HCT116 (cell line): ENCODE measurements at regions not wholly inside any gene's neighbourhood (a gene's known extent, or its start where the extent isn't known, plus 50 kb on each side); places are given as distances from the start of the nearest gene placed in this dataset.

Experiments
- ATAC-seq: fragments of 200-7000 bp; cut with Tn5 transposase; 2 replicates; pipeline ENCODE4 v1.9.1; 2020; ENCODE audit warnings: mild to moderate bottlenecking, moderate library complexity
- BruUV-seq: library from RNA; stranded (reverse); fragments of 400-500 nt; replicated peaks from 2 replicates; lab custom pipeline; 2021; lab: Mats Ljungman, UMichigan
- CTCF ChIA-PET: fragments of 300-600 bp; sonication (Branson Sonifier 250); formaldehyde crosslinking; loops from one replicate; lab custom pipeline; 2021; ENCODE audit warnings: antibody characterized with exemption; lab: Charles Lee
- POLR2A ChIA-PET: fragments of 300-600, 350-600 bp; sonication (Branson Sonifier 250); formaldehyde crosslinking; loops from one replicate; lab custom pipeline; 2021; ENCODE audit warnings: antibody characterized with exemption; lab: Charles Lee
- RAD21 ChIA-PET, 2 experiments: fragments of 300-600 bp; sonication (Branson Sonifier 250); formaldehyde crosslinking; loops; one replicate each; lab custom pipeline; 2023; ENCODE audit warnings: low total read pairs in 2 of 2; ENCODE audit not compliant: uncharacterized antibody in 2 of 2, unreplicated experiment in 2 of 2, low non-redundant PET in 1 of 2; lab: Charles Lee
- DNase-seq: peaks from one replicate; pipeline ENCODE4 v3.0.0-alpha.2; 2010; ENCODE audit warnings: low read depth, low spot score
- H2AFZ ChIP-seq: fragments of 200-600 bp; shearing (Covaris generic), sonication (generic); 2 replicates; pipeline ENCODE4 v1.6.1; 2017; ENCODE audit warnings: low read depth, mixed run types, mixed read lengths, antibody characterized with exemption, low read length; ENCODE audit not compliant: poor library complexity, severe bottlenecking
- H3K27ac ChIP-seq: 2 replicates; pipeline ENCODE4 v1.5.1; 2012; ENCODE audit warnings: low read depth, low read length
- H3K27me3 ChIP-seq: fragments of 200-600 bp; sonication (generic); 2 replicates; pipeline ENCODE4 v1.6.1; 2016; ENCODE audit warnings: mixed run types, low read length, mixed read lengths; ENCODE audit not compliant: insufficient read depth
- H3K36me3 ChIP-seq, 2 experiments: fragments of 200-500 bp in 1 of 2; fragments of 200-600 bp in 1 of 2; sonication (Bioruptor generic) in 1 of 2; sonication (generic) in 1 of 2; 2 replicates each; pipeline versions ENCODE4 v1.5.1 to v1.6.1; 2014 to 2016; ENCODE audit warnings: low read length in 2 of 2, inconsistent platforms in 1 of 2, mixed read lengths in 1 of 2, mixed run types in 1 of 2; ENCODE audit not compliant: insufficient read depth in 2 of 2, control insufficient read depth in 1 of 2
- H3K4me1 ChIP-seq, 2 experiments: fragments of 200-600 bp in 1 of 2; sonication (generic) in 1 of 2; 2 replicates each; pipeline versions ENCODE4 v1.5.1 to v1.6.1; 2012 to 2017; ENCODE audit warnings: low read length in 2 of 2, inconsistent platforms in 1 of 2, mild to moderate bottlenecking in 1 of 2, mixed read lengths in 1 of 2, mixed run types in 1 of 2, moderate library complexity in 1 of 2; ENCODE audit not compliant: insufficient read depth in 2 of 2, control insufficient read depth in 1 of 2
- H3K4me2 ChIP-seq: fragments of 200-600 bp; sonication (generic); 2 replicates; pipeline ENCODE4 v1.6.1; 2017; ENCODE audit warnings: mixed run types, low read length, mixed read lengths
- H3K4me3 ChIP-seq, 2 experiments: fragments of 200-600 bp in 1 of 2; sonication (generic) in 1 of 2; replicated peaks in 1 of 2; 2 replicates each; pipeline ENCODE4 v1.5.1; 2011 to 2016; ENCODE audit warnings: low read length in 2 of 2, control low read depth in 1 of 2, low read depth in 1 of 2, mild to moderate bottlenecking in 1 of 2, mixed read lengths in 1 of 2, mixed run types in 1 of 2
- H3K79me2 ChIP-seq: fragments of 200-600 bp; sonication (generic); 2 replicates; pipeline ENCODE4 v1.6.1; 2017; ENCODE audit warnings: mild to moderate bottlenecking, mixed run types, low read length, moderate library complexity, mixed read lengths; ENCODE audit not compliant: insufficient read depth
- H3K9ac ChIP-seq: fragments of 200-600 bp; sonication (generic); 2 replicates; pipeline ENCODE4 v1.6.1; 2016; ENCODE audit warnings: low read length, mixed read lengths
- H3K9me2 ChIP-seq: fragments of 200-600 bp; sonication (generic), shearing (Covaris generic); 2 replicates; pipeline ENCODE4 v1.6.1; 2017; ENCODE audit warnings: mixed run types, mild to moderate bottlenecking, moderate library complexity; ENCODE audit not compliant: insufficient read depth
- H3K9me3 ChIP-seq, 2 experiments: fragments of 200-500 bp in 1 of 2; fragments of 200-600 bp in 1 of 2; sonication (Bioruptor generic) in 1 of 2; sonication (generic) in 1 of 2; 2 replicates each; pipeline ENCODE4 v1.6.1; 2014 to 2017; ENCODE audit warnings: low read length in 2 of 2, mixed read lengths in 2 of 2, inconsistent platforms in 1 of 2, low read depth in 1 of 2, mild to moderate bottlenecking in 1 of 2, mixed run types in 1 of 2, moderate library complexity in 1 of 2; ENCODE audit not compliant: control insufficient read depth in 1 of 2, insufficient read depth in 1 of 2
- H4K20me1 ChIP-seq: fragments of 200-600 bp; sonication (generic), shearing (Covaris generic); 2 replicates; pipeline ENCODE4 v1.6.1; 2017; ENCODE audit warnings: mixed run types, mild to moderate bottlenecking, moderate library complexity; ENCODE audit not compliant: insufficient read depth
- ATF3 ChIP-seq: IDR thresholded peaks from 2 replicates; pipeline ENCODE4 v1.6.1; 2012
- CEBPB ChIP-seq: IDR thresholded peaks from 2 replicates; pipeline ENCODE4 v1.6.1; 2012; ENCODE audit warnings: low read depth
- CTCF ChIP-seq, 3 experiments: fragments of 200-600 bp in 1 of 3; sonication (generic) in 1 of 3; IDR thresholded peaks in 2 of 3; conservative IDR thresholded peaks in 1 of 3; 2 replicates each; pipeline ENCODE4 v1.5.1; 2012 to 2017; ENCODE audit warnings: low read depth in 2 of 3, low read length in 2 of 3, antibody characterized with exemption in 1 of 3, borderline replicate concordance in 1 of 3, control low read depth in 1 of 3, mild to moderate bottlenecking in 1 of 3, mixed read lengths in 1 of 3, mixed run types in 1 of 3, moderate library complexity in 1 of 3; ENCODE audit not compliant: insufficient read depth in 1 of 3
- JUND ChIP-seq: IDR thresholded peaks from 2 replicates; pipeline ENCODE4 v1.6.1; 2012
- MAX ChIP-seq: IDR thresholded peaks from 2 replicates; pipeline ENCODE4 v1.6.1; 2012
- POLR2A ChIP-seq: IDR thresholded peaks from 2 replicates; pipeline ENCODE4 v1.7.0; 2011; ENCODE audit warnings: borderline replicate concordance; ENCODE audit not compliant: insufficient read depth, insufficient read length; ENCODE audit errors: extremely low read depth
- POLR2AphosphoS5 ChIP-seq: IDR thresholded peaks from 2 replicates; pipeline ENCODE4 v1.6.1; 2011; ENCODE audit warnings: mild to moderate bottlenecking, low read depth, low read length, moderate library complexity
- RAD21 ChIP-seq: IDR thresholded peaks from 2 replicates; pipeline ENCODE4 v1.6.1; 2012; ENCODE audit warnings: low read depth, mild to moderate bottlenecking
- REST ChIP-seq: IDR thresholded peaks from 2 replicates; pipeline ENCODE4 v1.6.1; 2012; ENCODE audit warnings: low read depth
- SIN3A ChIP-seq: IDR thresholded peaks from 2 replicates; pipeline ENCODE4 v1.6.1; 2012; ENCODE audit warnings: low read depth
- SRF ChIP-seq: IDR thresholded peaks from 2 replicates; pipeline ENCODE4 v1.6.1; 2012; ENCODE audit warnings: low read depth
- TCF7L2 ChIP-seq: IDR thresholded peaks from 2 replicates; pipeline ENCODE4 v1.7.0; 2011; ENCODE audit warnings: borderline replicate concordance, inconsistent platforms; ENCODE audit not compliant: insufficient read depth, insufficient read length; ENCODE audit errors: extremely low read depth
- YY1 ChIP-seq: IDR thresholded peaks from 2 replicates; pipeline ENCODE4 v1.6.1; 2011; ENCODE audit warnings: low read length, low read depth, moderate library complexity, mild to moderate bottlenecking; ENCODE audit not compliant: insufficient replicate concordance; ENCODE audit errors: extremely low read depth
- ZBTB33 ChIP-seq: IDR thresholded peaks from 2 replicates; pipeline ENCODE4 v1.6.1; 2011; ENCODE audit warnings: mild to moderate bottlenecking, low read length, moderate library complexity; ENCODE audit not compliant: insufficient replicate concordance; ENCODE audit errors: extremely low read depth
- ZFX ChIP-seq: fragments of 450-650 bp; IDR thresholded peaks from 2 replicates; pipeline ENCODE4 v1.6.1; 2017
- intact Hi-C: fragments of 100-400 bp; cut with micrococcal nuclease; formaldehyde crosslinking; loops from 2 replicates; pipeline ENCODE4 v1.10.0; 2022

GRCh38 chr14:29446971-29447370, 480.7 kb downstream of the PRKD1 start:
- H2AFZ ChIP-seq = no peak overlapping the region
- ATAC-seq (no peak), DNase-seq (no peak)
- no peak overlapping the region for H3K4me2 ChIP-seq
- H3K27me3 ChIP-seq = no peaks in the 10 kb centered on the region
- BruUV-seq = no TSS peak
- no peak for TF ChIP-seq ATF3
- no peak for TF ChIP-seq MAX
- no peak for TF ChIP-seq SRF
- no peak for TF ChIP-seq YY1
- no peak for TF ChIP-seq CEBPB
- TF ChIP-seq REST = no peak
- no peak for TF ChIP-seq POLR2AphosphoS5
- TF ChIP-seq CTCF (IDR thresholded peaks at IDR 0.05 in 2 of 3, conservative IDR thresholded peaks at IDR 0.05 in 1 of 3; ENCODE audit: borderline replicate concordance in 1 of 3, insufficient read depth in 1 of 3, low read depth in 2 of 3, low read length in 2 of 3) = no peak
- no peak for TF ChIP-seq RAD21
- TF ChIP-seq JUND = no peak
- TF ChIP-seq ZFX = no peak
- no peak for TF ChIP-seq SIN3A
- TF ChIP-seq POLR2A = no peak
- no peak for TF ChIP-seq TCF7L2
- TF ChIP-seq ZBTB33 = no peak
- ChIA-PET CTCF (no interaction called here), RAD21 (no interaction called here), POLR2A (no interaction called here)
- no peaks in the 10 kb centered on the region for H3K4me1 ChIP-seq
- H3K9me3 ChIP-seq = peaks cover 21 to 36% of the 10 kb centered on the region in 2 experiments; a peak in 2 of 4 replicates
- H3K9me2 ChIP-seq = no peaks in the 10 kb centered on the region
- H3K27ac ChIP-seq = no peak overlapping the region
- no peaks in the 10 kb centered on the region for H3K36me3 ChIP-seq
- no peaks in the 10 kb centered on the region for H3K79me2 ChIP-seq
- H4K20me1 ChIP-seq = no peaks in the 10 kb centered on the region
- H3K4me3 ChIP-seq = no peak overlapping the region
- intact Hi-C loops = no loop called here
- H3K9ac ChIP-seq = no peak overlapping the region
